ENCODE measurements at regions not wholly inside any gene's neighbourhood (a gene's known extent, or its start where the extent isn't known, plus 50 kb on each side); places are given as distances from the start of the nearest gene placed in this dataset.

DNA sequence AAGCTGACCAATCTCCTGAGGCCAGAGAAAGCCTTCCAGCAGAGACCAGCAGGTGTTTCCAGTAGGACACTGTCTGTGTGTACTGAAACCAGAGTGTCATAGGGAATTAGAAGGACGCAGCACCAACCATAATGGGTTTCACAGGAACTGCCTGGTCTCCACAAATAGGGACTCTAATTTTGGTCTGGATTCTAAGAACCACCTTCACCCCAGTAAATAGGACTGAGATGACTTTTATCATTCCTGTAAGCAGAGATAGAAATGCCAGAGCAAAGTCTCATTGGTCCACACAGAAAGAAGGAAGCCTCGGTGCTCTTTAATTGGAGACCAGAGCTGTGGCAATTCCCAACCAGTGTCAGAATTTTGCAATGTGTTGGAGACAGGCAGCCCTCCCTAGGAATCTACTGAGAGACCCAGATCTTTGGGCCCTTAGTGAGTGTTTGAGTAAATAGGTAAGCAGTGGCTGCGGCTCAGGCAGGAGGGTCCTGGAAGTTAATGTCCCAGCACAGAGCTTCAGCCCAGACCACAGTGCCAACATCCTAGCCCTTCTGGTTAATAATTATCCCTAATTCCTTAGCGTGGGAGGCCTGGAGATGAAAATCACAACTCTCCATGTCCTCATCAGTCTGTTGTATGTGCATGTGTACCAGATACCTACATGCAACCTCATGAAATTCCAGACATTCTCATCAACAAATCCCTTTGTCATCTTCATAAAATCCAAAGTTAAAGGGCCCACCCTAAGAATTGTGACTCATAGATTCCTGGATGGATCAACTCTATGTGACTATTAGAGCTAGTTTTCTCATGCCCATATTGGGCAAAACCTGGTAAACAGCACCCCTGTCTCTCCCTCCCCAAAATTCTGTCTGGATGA is 81.2 kb downstream of the UNC5CL start:
- TF ChIP-seq, protein P1, sequence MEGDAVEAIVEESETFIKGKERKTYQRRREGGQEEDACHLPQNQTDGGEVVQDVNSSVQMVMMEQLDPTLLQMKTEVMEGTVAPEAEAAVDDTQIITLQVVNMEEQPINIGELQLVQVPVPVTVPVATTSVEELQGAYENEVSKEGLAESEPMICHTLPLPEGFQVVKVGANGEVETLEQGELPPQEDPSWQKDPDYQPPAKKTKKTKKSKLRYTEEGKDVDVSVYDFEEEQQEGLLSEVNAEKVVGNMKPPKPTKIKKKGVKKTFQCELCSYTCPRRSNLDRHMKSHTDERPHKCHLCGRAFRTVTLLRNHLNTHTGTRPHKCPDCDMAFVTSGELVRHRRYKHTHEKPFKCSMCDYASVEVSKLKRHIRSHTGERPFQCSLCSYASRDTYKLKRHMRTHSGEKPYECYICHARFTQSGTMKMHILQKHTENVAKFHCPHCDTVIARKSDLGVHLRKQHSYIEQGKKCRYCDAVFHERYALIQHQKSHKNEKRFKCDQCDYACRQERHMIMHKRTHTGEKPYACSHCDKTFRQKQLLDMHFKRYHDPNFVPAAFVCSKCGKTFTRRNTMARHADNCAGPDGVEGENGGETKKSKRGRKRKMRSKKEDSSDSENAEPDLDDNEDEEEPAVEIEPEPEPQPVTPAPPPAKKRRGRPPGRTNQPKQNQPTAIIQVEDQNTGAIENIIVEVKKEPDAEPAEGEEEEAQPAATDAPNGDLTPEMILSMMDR (IDR thresholded peaks at IDR 0.05) = no peak
- no peak for TF ChIP-seq POLR2A (IDR thresholded peaks at IDR 0.05)

All from testis (tissue), 2 donors.